ENCODE measurements at regions not wholly inside any gene's neighbourhood (a gene's known extent, or its start where the extent isn't known, plus 50 kb on each side); places are given as distances from the start of the nearest gene placed in this dataset.

DNA sequence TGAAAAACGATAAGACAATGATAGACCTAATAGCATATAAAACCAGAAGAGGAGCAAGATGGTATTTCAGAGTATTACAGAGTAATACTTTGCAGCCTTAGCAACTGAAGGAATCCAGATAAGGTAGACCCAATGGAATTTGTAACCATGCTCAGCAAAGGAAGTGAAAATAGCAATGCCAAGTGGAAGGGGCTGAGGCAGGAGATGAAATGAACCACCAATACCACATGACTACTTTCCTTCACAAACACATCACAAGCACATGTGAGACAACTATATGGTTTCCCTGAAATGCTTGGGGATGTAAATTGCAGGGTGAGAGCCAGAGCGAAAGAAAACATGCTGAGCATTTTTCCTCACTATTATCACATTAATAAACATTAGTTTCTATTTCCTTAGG lies 79.8 kb upstream of the MELK start:
- no peaks in the 10 kb centered on the region for H3K9me3 ChIP-seq (ENCODE audit: insufficient read depth, low read length)
- H3K27me3 ChIP-seq (ENCODE audit: insufficient read depth, insufficient read length) = no peaks in the 10 kb centered on the region
- no peak overlapping the region for H3K4me3 ChIP-seq (ENCODE audit: insufficient read length, low read depth)
- TF ChIP-seq YY1 (IDR thresholded peaks at IDR 0.05; ENCODE audit: insufficient read depth, insufficient read length) = no peak
- peaks cover 8% of the 10 kb centered on the region for H3K4me1 ChIP-seq (ENCODE audit: insufficient read depth, insufficient read length)
- no peak for DNase-seq (ENCODE audit: low read depth, low spot score)
- H3K36me3 ChIP-seq (ENCODE audit: insufficient read depth, insufficient read length, low read length) = no peaks in the 10 kb centered on the region
- no peak overlapping the region for H3K9ac ChIP-seq (ENCODE audit: insufficient read length, low read depth)

DNA sequence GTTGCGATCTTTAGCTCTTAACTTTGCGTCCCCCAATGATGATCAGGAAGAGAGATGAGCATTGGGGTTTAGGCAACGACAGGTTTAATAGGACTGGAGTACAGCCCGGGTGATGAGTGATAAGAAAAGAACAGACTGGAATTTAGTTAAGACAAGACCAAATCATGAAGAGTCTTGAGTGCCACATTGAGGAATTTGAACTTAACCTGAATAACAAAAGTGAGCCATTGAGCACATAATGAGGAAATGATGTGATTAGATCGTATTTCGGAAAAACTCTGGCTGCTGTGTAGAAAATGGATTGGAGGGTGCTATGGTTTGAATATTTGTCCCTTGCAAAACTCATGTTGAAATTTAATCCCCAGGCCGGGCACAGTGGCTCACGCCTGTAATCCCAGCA lies 83.2 kb upstream of the MELK start:
- H3K9me3 ChIP-seq (ENCODE audit: insufficient read depth, low read length) = no peaks in the 10 kb centered on the region
- no peak overlapping the region for H3K9ac ChIP-seq (ENCODE audit: insufficient read length, low read depth)
- DNase-seq (ENCODE audit: low read depth, low spot score) = no peak
- H3K4me1 ChIP-seq (ENCODE audit: insufficient read depth, insufficient read length) = peaks cover 8% of the 10 kb centered on the region
- no peaks in the 10 kb centered on the region for H3K27me3 ChIP-seq (ENCODE audit: insufficient read depth, insufficient read length)
- H3K36me3 ChIP-seq (ENCODE audit: insufficient read depth, insufficient read length, low read length) = no peaks in the 10 kb centered on the region
- no peak overlapping the region for H3K4me3 ChIP-seq (ENCODE audit: insufficient read length, low read depth)
- TF ChIP-seq ZNF274 (IDR thresholded peaks at IDR 0.05; ENCODE audit: low read depth, low read length) (no peak), SUZ12 (IDR thresholded peaks at IDR 0.05; ENCODE audit: extremely low read depth, insufficient read depth, insufficient read length) (no peak), YY1 (IDR thresholded peaks at IDR 0.05; ENCODE audit: insufficient read depth, insufficient read length) (no peak)

DNA sequence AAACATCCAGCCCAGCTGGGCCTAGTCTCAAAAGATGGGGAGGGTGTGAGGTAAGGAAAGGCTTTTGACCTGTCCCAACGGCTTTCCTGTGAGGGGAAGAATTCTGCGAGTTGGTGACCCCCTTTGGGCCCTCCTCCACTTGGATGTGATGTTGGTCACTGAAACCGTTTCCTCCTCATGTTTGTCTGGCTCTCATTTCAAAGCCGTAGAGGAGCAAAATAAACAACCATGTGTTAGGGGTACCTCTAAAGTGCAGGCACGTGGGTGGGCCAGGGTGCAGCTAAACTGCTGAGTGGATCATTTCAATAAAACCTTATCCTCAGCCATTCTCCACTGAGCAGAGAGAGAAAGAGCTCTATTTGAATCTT lies 84.3 kb upstream of the MELK start:
- no peak for TF ChIP-seq ZNF274 (IDR thresholded peaks at IDR 0.05; ENCODE audit: low read depth, low read length)
- TF ChIP-seq SUZ12 (IDR thresholded peaks at IDR 0.05; ENCODE audit: extremely low read depth, insufficient read depth, insufficient read length) = no peak
- no peak for TF ChIP-seq YY1 (IDR thresholded peaks at IDR 0.05; ENCODE audit: insufficient read depth, insufficient read length)
- Histone ChIP-seq H3K4me1 (ENCODE audit: insufficient read depth, insufficient read length) (peaks cover 8% of the 10 kb centered on the region), H3K27me3 (ENCODE audit: insufficient read depth, insufficient read length) (no peaks in the 10 kb centered on the region), H3K9me3 (ENCODE audit: insufficient read depth, low read length) (no peaks in the 10 kb centered on the region), H3K36me3 (ENCODE audit: insufficient read depth, insufficient read length, low read length) (no peaks in the 10 kb centered on the region), H3K4me3 (ENCODE audit: insufficient read length, low read depth) (peak overlapping the region; percentile 47), H3K9ac (ENCODE audit: insufficient read length, low read depth) (peak overlapping the region; percentile 74)
- no peak for DNase-seq (ENCODE audit: low read depth, low spot score)

DNA sequence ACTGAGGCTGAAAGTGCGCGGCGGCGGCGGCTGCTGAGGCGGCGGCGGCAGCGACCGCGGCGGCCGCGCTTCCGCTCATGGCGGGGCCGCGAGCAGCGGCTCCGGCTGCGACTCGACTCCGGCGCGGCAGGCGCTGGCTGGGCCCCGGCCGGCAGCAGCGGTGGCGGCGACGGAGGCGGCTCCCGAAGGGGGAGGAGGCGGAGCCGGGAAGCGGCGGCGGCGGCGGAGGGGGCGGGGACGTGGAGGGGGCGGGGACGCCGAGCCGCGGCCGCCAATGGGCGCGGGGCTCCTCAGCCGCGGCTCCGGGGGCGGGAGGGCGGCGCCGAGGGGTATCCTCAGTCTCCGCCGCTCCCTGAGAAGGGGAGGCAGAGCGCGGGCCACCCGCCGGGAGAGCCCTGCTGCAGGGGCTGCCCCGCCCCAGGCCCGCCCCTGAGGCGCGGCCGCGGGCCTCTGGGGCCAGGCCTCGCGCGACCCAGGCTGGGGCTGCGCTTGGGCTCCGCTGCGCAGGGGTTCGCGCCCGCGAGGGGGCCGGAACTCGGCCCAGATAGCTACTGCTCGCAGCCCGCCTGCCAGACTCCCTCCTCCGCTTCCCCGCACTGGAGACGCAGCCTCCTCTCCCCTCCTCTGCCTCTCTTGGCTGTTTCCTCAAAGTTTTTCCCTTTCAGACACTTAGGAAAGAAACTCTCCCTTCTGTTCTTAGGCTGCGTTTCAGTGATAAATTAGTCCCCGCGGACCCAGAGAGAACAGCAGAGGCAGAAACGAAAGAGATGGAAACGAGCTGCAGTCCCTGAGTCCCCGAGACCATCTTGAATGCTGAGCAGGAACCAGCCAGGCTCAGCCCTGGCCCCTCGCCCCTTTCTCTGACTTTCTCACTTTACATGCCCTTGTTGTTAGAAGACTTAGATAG lies 85.0 kb upstream of the MELK start:
- Histone ChIP-seq H3K4me1 (ENCODE audit: insufficient read depth, insufficient read length) (peaks cover 10% of the 10 kb centered on the region), H3K4me3 (ENCODE audit: insufficient read length, low read depth) (peak overlapping the region; percentile 75)
- TF ChIP-seq YY1 (IDR thresholded peaks at IDR 0.05; ENCODE audit: insufficient read depth, insufficient read length) (no peak), ZNF274 (IDR thresholded peaks at IDR 0.05; ENCODE audit: low read depth, low read length) (no peak), SUZ12 (IDR thresholded peaks at IDR 0.05; ENCODE audit: extremely low read depth, insufficient read depth, insufficient read length) (no peak)

GRCh38 chr9:36486933-36487481 lies 85.7 kb upstream of the MELK start:
- Histone ChIP-seq H3K27me3 (ENCODE audit: insufficient read depth, insufficient read length) (no peaks in the 10 kb centered on the region), H3K36me3 (ENCODE audit: insufficient read depth, insufficient read length, low read length) (peaks cover 5% of the 10 kb centered on the region), H3K4me3 (ENCODE audit: insufficient read length, low read depth) (peak overlapping the region; percentile 75), H3K9me3 (ENCODE audit: insufficient read depth, low read length) (no peaks in the 10 kb centered on the region), H3K9ac (ENCODE audit: insufficient read length, low read depth) (peak overlapping the region; percentile 90), H3K4me1 (ENCODE audit: insufficient read depth, insufficient read length) (peaks cover 12% of the 10 kb centered on the region)
- TF ChIP-seq SUZ12 (IDR thresholded peaks at IDR 0.05; ENCODE audit: extremely low read depth, insufficient read depth, insufficient read length) = no peak
- TF ChIP-seq YY1 (IDR thresholded peaks at IDR 0.05; ENCODE audit: insufficient read depth, insufficient read length) = no peak
- no peak for TF ChIP-seq ZNF274 (IDR thresholded peaks at IDR 0.05; ENCODE audit: low read depth, low read length)
- no peak for DNase-seq (ENCODE audit: low read depth, low spot score)

More for the DNA sequence above, 85.0 kb upstream of the MELK start:
- no peaks in the 10 kb centered on the region for H3K9me3 ChIP-seq (ENCODE audit: insufficient read depth, low read length)
- H3K27me3 ChIP-seq (ENCODE audit: insufficient read depth, insufficient read length) = no peaks in the 10 kb centered on the region
- peaks cover 3% of the 10 kb centered on the region for H3K36me3 ChIP-seq (ENCODE audit: insufficient read depth, insufficient read length, low read length)
- peak; percentile 84 for DNase-seq (ENCODE audit: low read depth, low spot score)
- peak overlapping the region; percentile 90 for H3K9ac ChIP-seq (ENCODE audit: insufficient read length, low read depth)

GRCh38 chr9:36486329-36486932 lies 86.3 kb upstream of the MELK start:
- Histone ChIP-seq H3K4me1 (ENCODE audit: insufficient read depth, insufficient read length) (peaks cover 12% of the 10 kb centered on the region), H3K4me3 (ENCODE audit: insufficient read length, low read depth) (peak overlapping the region; percentile 75), H3K36me3 (ENCODE audit: insufficient read depth, insufficient read length, low read length) (peaks cover 5% of the 10 kb centered on the region), H3K9ac (ENCODE audit: insufficient read length, low read depth) (peak overlapping the region; percentile 90), H3K9me3 (ENCODE audit: insufficient read depth, low read length) (no peaks in the 10 kb centered on the region), H3K27me3 (ENCODE audit: insufficient read depth, insufficient read length) (no peaks in the 10 kb centered on the region)
- TF ChIP-seq SUZ12 (IDR thresholded peaks at IDR 0.05; ENCODE audit: extremely low read depth, insufficient read depth, insufficient read length) (no peak), YY1 (IDR thresholded peaks at IDR 0.05; ENCODE audit: insufficient read depth, insufficient read length) (no peak), ZNF274 (IDR thresholded peaks at IDR 0.05; ENCODE audit: low read depth, low read length) (no peak)
- no peak for DNase-seq (ENCODE audit: low read depth, low spot score)

DNA sequence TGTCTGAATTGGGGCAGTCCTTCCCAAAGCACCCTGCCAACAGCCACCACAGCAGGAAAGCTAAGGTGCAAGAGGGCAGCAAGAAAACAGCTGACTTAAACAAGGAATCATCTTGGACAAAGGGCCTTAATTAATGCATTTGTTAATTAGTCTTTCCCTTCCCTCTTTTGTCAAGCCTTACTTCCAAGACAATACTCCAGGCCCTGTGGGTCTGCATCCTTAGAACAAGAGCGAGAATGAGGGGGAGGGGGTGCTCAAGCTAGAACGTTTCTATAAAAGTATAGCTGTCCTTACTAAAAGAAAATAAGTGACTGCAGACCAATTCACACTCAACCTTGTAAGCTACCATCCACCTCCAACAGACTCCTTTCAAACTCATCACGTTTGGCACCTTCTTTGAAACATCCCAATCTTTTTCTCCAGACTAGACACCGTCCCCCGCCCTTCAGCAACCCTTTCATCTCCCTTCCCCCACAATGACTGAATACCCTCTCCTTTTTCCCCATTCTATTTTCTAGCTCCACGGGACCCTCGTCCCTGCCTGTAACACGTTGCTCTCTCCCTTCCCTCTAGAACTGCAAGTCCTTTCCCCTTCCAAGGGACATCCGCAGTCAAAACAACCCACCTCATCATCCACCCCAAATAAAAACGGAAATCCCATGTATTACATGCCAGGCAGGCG lies 85.7 kb upstream of the RNF38 start:
- H3K4me1 ChIP-seq (ENCODE audit: insufficient read depth, insufficient read length) = peaks cover 12% of the 10 kb centered on the region
- peaks cover 5% of the 10 kb centered on the region for H3K36me3 ChIP-seq (ENCODE audit: insufficient read depth, insufficient read length, low read length)
- H3K9ac ChIP-seq (ENCODE audit: insufficient read length, low read depth) = peak overlapping the region; percentile 90
- no peaks in the 10 kb centered on the region for H3K27me3 ChIP-seq (ENCODE audit: insufficient read depth, insufficient read length)
- DNase-seq (ENCODE audit: low read depth, low spot score) = no peak
- TF ChIP-seq ZNF274 (IDR thresholded peaks at IDR 0.05; ENCODE audit: low read depth, low read length) (no peak), SUZ12 (IDR thresholded peaks at IDR 0.05; ENCODE audit: extremely low read depth, insufficient read depth, insufficient read length) (no peak), YY1 (IDR thresholded peaks at IDR 0.05; ENCODE audit: insufficient read depth, insufficient read length) (no peak)
- H3K9me3 ChIP-seq (ENCODE audit: insufficient read depth, low read length) = no peaks in the 10 kb centered on the region
- H3K4me3 ChIP-seq (ENCODE audit: insufficient read length, low read depth) = peak overlapping the region; percentile 75
